Endothelial cell of umbilical vein (primary cell): ENCODE measurements at regions not wholly inside any gene's neighbourhood (a gene's known extent, or its start where the extent isn't known, plus 50 kb on each side); places are given as distances from the start of the nearest gene placed in this dataset.

Experiments
- EZH2 ChIP-seq: IDR thresholded peaks from 2 replicates; pipeline ENCODE4 v1.6.1; 2012; ENCODE audit warnings: borderline replicate concordance, low read depth, mild to moderate bottlenecking, moderate library complexity, low read length, inconsistent platforms; ENCODE audit not compliant: severe bottlenecking
- MYC ChIP-seq: IDR thresholded peaks from one replicate; pipeline ENCODE4 v1.6.1; 2011; ENCODE audit warnings: mild to moderate bottlenecking, low read depth, low read length
- POLR2AphosphoS5 ChIP-seq: IDR thresholded peaks from 2 replicates; pipeline ENCODE4 v1.6.1; 2012; ENCODE audit warnings: low read depth, mild to moderate bottlenecking, control low read depth, low read length, moderate library complexity; ENCODE audit not compliant: insufficient read depth
- TF ChIP-seq, protein P1 (sequence below): IDR thresholded peaks from 2 replicates; pipeline ENCODE4 v1.6.1; 2011; ENCODE audit not compliant: insufficient read depth, insufficient read length

DNA sequence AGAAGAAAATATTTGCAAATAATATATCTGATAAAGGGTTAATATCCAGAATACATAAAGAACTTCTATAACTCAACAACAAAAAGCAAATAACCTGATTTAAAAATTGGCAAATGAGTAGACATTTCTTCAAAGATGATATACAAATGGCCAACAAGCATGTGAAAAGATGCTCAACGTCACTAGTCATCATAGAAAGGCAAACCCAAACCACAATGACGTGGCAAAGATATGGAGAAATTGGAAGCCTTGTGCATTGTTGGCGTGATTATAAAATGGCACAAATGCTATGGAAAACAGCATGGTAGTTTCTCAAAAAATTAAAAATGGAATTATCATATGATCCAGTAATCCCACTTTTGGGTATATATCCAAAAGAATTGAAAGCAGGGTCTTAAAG, 466.3 kb downstream of the TBC1D22A start:
- TF ChIP-seq EZH2 (no peak), MYC (no peak), POLR2AphosphoS5 (no peak)
- TF ChIP-seq, protein P1, sequence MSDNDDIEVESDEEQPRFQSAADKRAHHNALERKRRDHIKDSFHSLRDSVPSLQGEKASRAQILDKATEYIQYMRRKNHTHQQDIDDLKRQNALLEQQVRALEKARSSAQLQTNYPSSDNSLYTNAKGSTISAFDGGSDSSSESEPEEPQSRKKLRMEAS, result no peak
